ENCODE measurements at regions not wholly inside any gene's neighbourhood (a gene's known extent, or its start where the extent isn't known, plus 50 kb on each side); places are given as distances from the start of the nearest gene placed in this dataset.
"Not testable (repeated sequence)": the region's sequence is repeated elsewhere in the genome, so short reads cannot be mapped to it uniquely, and the experiment has no call there.

DNA sequence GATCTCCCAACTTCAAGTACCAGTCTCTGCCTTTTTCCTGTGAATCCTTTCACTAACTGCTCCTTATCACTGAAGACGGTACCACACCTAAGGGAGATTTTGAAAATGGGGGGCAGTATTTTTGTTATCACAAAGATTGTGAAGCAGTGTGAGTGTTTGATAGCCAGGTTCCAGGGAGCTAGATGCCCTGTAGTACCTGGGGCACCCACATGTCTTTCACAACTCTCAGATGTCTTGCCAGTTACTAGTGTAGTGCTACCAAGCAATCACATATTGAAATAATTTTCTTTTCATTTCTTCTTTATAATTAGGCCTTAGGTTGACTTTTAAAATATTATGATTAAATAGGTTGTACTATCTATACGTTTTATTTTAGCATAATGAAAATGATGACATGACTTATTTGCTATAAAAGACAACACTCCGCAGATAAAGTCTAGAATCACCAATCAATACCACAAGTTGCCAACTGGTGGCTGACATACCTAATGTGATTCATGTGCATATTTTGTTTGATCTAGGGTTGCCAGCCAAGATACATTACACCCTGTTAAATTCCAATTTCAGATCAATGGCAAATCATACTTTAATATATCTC lies 215.9 kb downstream of the EXOC5 start:
- TF ChIP-seq JUND (IDR thresholded peaks at IDR 0.05; ENCODE audit: low read depth), result no peak
- in situ Hi-C loops (cut with HindIII; ENCODE audit: low pct_unique_long_range_greater_than_20kb, low sequenced_read_pairs), result no loop called here
- DNase-seq (ENCODE audit: low read depth in 1 of 2, low spot score in 1 of 2), result no peak

DNA sequence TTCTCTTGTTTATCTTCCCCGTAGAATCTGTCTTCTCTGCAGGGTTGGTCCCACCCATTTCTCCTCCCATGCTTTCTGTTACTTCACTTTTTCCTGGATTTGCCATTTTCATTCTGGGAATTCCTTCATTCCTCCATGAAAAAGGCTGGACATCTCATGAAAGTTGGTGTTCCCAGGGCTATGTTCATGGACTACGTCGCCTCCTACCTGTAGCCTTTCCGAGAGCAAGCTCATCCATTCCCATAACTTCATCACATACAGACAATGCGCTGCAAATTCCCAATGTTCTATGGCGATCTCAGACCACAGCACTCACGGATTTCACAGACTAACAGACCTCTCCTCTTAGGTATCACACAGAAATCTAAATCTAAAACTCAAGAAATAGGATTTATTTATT lies 217.1 kb downstream of the EXOC5 start:
- DNase-seq (ENCODE audit: low read depth in 1 of 2, low spot score in 1 of 2), result no peak
- in situ Hi-C loops (cut with HindIII; ENCODE audit: low pct_unique_long_range_greater_than_20kb, low sequenced_read_pairs), result no loop called here
- no peak for TF ChIP-seq JUND (IDR thresholded peaks at IDR 0.05; ENCODE audit: low read depth)

DNA sequence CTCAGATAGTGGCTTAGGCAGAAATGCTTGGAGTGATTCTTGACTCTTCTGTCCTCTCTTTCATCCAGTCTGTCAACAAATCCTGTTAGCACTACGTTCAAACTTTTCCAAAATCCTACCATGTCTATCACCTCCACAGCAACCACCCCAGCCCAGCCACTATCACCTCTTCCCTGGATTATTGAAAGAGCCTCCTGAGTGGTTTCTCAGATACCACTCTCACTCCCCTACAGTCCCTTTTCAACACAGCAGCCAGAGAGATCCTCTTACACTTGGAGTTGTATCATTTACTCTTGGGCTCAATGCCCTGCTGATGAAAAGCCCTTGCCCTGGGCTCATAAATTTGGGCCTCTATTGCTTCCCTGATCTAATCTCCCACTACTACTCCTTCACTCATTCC lies 218.9 kb downstream of the EXOC5 start:
- in situ Hi-C loops (cut with HindIII; ENCODE audit: low pct_unique_long_range_greater_than_20kb, low sequenced_read_pairs), result no loop called here
- no peak for DNase-seq (ENCODE audit: low read depth in 1 of 2, low spot score in 1 of 2)
- TF ChIP-seq JUND (IDR thresholded peaks at IDR 0.05; ENCODE audit: low read depth), result no peak

DNA sequence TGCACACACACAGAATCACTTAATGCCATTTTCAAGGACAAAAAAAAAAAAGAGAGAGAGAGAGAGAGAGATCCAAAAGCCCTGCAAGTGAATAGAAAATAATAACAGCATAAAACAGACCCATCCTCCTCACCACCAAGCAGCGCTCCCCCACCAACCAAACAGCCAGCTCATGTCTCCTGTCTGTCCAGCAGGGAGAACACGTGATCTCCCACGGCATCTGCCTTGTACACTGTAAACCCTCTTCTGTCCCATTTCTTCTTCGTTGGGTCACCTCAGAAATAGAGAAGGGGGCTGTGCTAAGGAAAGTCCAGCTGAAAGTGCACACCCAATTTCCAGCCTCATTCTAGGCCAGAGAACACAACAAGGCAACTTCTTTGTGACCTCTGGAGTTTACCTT lies 222.5 kb downstream of the EXOC5 start:
- no peak for TF ChIP-seq JUND (IDR thresholded peaks at IDR 0.05; ENCODE audit: low read depth)
- in situ Hi-C loops (cut with HindIII; ENCODE audit: low pct_unique_long_range_greater_than_20kb, low sequenced_read_pairs), result no loop called here
- no peak for DNase-seq (ENCODE audit: low read depth in 1 of 2, low spot score in 1 of 2)

DNA sequence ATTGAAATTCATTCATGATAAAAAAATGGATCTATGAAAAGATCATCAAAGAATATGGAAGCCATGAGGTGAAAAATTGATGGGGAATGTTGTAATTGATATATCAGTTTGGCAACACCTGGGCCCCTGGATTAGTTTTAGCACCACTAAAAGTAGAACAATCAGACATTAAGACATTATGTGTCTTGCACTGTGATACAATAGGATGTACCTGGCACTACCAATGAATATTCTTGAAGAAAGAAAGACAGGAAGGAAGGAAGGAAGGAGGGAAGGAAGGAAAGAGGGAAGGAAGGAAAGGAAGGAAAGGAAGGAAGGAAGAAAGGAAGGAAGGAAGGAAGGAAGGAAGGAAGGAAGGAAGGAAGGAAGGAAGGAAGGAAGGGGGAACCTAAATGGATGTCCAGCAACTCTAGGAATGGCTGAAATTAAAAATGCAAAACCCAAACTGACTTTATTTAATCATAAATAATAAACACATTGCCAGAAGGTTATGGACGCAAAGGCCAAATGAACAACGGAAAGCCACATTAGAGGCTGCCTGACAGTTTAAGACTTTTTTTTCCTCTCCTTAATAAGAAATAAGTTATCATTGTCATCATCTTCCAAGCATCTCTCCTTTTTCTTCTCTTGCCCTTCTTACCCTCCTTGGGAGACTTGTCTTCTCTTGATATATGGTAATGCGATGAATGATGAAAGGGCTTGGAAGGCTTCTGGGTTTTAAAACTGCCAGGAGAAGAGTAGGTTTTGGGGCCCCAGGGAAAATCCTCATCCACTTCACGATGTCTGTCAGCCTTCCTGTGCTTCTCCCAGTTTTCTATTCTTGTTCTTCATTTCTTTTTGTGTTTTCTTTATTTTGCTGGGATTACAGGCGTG lies 224.4 kb downstream of the EXOC5 start:
- in situ Hi-C loops (cut with HindIII; ENCODE audit: low pct_unique_long_range_greater_than_20kb, low sequenced_read_pairs), result not testable (repeated sequence)

DNA sequence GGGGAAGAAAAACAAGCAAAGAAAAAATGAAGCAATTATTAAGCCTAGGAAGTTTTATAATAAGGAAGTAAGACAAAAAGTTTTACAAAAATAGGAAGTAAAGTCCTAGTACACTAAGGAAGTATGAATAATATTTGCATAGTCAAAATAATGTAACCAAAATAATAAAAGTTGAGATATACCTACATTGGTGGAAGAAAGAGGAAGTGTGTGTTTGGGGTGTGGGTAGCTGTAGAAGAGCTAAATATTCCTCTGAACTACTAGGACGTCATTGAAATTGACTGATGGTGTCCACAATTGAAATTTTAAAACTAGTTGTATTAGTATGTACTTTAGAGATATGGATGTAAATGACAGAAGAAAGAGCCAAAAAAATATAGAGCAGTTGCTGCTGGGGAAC lies 228.4 kb upstream of the OTX2 start:
- no peak for DNase-seq (ENCODE audit: low read depth in 1 of 2, low spot score in 1 of 2)
- in situ Hi-C loops (cut with HindIII; ENCODE audit: low pct_unique_long_range_greater_than_20kb, low sequenced_read_pairs), result no loop called here
- TF ChIP-seq JUND (IDR thresholded peaks at IDR 0.05; ENCODE audit: low read depth), result no peak

More for the DNA sequence above, 224.4 kb downstream of the EXOC5 start:
- DNase-seq (ENCODE audit: low read depth in 1 of 2, low spot score in 1 of 2), result not testable (repeated sequence)

DNA sequence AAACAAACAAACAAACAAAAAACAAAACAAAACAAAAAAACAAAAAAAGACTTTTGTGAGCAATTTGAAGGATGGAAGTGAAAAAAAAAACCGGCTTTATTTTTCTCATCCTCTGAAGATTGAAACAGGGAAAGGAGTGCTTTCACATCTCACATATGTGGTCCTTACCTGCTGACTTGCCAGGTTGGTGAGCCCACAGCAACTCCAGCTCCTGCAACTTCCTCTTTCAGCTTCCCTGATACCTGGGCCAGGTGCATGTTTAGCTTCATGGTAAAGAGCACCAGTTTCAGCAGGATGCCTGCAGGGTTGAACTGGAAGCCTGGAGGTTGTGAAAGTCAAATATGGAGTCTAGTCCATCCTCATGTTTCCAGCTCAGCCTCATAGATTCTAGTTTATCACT lies 221.2 kb upstream of the OTX2 start:
- in situ Hi-C loops (cut with HindIII; ENCODE audit: low pct_unique_long_range_greater_than_20kb, low sequenced_read_pairs), result no loop called here
- TF ChIP-seq JUND (IDR thresholded peaks at IDR 0.05; ENCODE audit: low read depth), result no peak
- no peak for DNase-seq (ENCODE audit: low read depth in 1 of 2, low spot score in 1 of 2)

DNA sequence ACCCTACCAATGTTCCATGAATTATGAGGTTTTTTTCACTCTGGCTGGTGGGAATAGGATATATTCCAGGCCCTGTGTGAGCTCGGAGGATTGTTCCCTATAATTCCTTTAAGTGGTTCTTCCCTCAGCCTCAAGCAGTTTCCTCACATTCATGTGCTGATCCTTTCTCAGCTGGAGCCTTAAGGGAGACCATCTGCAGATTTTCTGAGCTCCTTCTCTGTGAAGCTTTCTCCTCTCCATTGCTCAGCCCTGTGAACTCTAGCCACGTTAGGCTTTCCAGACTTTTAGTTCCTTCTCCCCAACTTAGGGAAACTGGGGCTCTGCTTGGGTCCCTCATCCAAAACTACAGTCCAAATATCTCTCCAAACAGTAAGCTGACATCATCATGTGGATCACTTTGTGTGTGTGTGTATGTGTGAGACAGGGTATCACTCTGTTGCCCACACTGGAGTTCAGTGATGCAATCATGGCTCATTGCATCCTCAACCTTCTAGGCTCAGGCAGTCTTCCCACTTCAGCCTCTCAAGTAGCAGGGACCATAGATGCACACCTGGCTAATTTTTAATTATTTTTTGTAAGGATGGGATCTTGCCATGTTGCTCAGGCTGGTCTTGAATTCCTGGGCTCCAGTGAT lies 219.5 kb upstream of the OTX2 start:
- TF ChIP-seq JUND (IDR thresholded peaks at IDR 0.05; ENCODE audit: low read depth), result no peak
- in situ Hi-C loops (cut with HindIII; ENCODE audit: low pct_unique_long_range_greater_than_20kb, low sequenced_read_pairs), result no loop called here
- no peak for DNase-seq (ENCODE audit: low read depth in 1 of 2, low spot score in 1 of 2)

DNA sequence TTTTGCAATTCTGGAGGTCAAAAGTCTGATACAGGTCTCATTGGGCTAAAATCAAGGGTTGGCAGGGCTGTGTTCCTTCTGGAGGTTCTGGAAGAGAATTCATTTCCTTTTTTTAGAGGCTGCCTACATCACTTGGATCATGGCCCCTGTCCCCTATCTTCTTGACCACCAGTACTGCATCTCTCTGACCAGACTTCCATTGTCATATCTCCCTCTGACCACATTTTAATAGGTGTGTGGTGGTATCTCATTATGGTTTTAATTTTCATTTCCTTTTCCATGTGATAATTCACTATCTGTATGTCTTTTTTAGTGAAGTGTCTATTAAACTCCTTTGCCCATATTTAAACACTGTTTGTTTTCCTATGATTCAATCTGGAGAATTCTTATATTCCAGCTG lies 215.2 kb upstream of the OTX2 start:
- no peak for DNase-seq (ENCODE audit: low read depth in 1 of 2, low spot score in 1 of 2)
- TF ChIP-seq JUND (IDR thresholded peaks at IDR 0.05; ENCODE audit: low read depth), result no peak
- in situ Hi-C loops (cut with HindIII; ENCODE audit: low pct_unique_long_range_greater_than_20kb, low sequenced_read_pairs), result no loop called here

DNA sequence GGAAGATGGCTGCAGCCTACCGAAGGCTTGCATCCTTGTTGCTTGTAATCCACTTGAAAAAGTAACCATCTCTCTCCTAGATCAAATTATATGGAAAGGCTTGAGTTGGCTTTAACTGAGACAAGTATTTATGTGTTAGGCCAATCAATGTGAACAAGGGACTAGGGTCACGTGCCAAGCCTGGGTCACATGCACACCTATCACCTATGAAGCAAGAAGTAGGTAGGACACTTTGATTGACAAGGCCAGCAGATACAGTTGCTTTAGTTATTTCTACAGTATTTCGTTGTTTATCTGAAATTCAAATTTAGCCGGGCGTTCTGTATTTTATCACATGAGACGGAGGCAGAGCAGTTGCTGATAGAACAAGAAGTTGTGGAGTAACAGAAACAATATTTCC lies 212.3 kb upstream of the OTX2 start:
- no peak for DNase-seq (ENCODE audit: low read depth in 1 of 2, low spot score in 1 of 2)
- TF ChIP-seq JUND (IDR thresholded peaks at IDR 0.05; ENCODE audit: low read depth), result no peak
- in situ Hi-C loops (cut with HindIII; ENCODE audit: low pct_unique_long_range_greater_than_20kb, low sequenced_read_pairs), result no loop called here

DNA sequence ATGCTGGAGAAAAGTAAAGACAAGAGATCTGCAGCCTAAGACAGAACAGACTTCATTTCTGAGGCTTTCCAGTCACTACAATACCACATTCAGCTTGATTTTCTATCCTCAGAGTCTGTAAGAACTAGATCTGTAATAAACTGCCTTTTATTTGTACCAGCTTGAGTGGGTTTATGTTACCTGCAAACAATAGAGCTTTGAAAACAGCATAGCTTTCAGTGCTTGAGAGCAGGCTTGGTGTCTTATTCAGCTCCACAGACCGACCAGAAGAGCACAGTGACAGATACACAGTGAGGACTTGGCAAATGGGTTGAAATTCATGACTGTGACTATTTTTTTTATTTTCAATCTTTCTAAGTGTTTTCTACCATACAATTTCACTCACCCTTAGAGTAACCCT lies 207.8 kb upstream of the OTX2 start:
- in situ Hi-C loops (cut with HindIII; ENCODE audit: low pct_unique_long_range_greater_than_20kb, low sequenced_read_pairs), result no loop called here
- no peak for DNase-seq (ENCODE audit: low read depth in 1 of 2, low spot score in 1 of 2)
- no peak for TF ChIP-seq JUND (IDR thresholded peaks at IDR 0.05; ENCODE audit: low read depth)

DNA sequence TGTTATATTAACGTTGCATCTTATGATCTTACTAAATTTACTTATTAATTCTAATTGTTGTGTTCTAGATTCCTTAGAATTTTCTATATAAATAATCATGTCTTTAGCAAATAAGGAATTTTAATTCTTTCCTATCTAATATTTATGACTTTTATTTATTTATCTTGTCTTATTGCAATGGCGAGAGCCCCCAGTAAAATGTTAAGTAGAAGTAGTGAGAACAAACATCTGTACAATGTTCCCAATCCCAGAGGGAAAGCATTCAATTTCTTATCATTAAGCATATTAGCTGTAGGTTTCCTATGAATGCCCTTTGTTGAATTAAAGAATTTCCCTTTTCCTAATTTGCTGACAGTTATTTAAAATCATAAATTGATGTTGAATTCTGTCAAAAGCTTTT lies 203.7 kb upstream of the OTX2 start:
- no peak for DNase-seq (ENCODE audit: low read depth in 1 of 2, low spot score in 1 of 2)
- no peak for TF ChIP-seq JUND (IDR thresholded peaks at IDR 0.05; ENCODE audit: low read depth)
- in situ Hi-C loops (cut with HindIII; ENCODE audit: low pct_unique_long_range_greater_than_20kb, low sequenced_read_pairs), result no loop called here
